ENCODE measurements at regions not wholly inside any gene's neighbourhood (a gene's known extent, or its start where the extent isn't known, plus 50 kb on each side); places are given as distances from the start of the nearest gene placed in this dataset.

DNA sequence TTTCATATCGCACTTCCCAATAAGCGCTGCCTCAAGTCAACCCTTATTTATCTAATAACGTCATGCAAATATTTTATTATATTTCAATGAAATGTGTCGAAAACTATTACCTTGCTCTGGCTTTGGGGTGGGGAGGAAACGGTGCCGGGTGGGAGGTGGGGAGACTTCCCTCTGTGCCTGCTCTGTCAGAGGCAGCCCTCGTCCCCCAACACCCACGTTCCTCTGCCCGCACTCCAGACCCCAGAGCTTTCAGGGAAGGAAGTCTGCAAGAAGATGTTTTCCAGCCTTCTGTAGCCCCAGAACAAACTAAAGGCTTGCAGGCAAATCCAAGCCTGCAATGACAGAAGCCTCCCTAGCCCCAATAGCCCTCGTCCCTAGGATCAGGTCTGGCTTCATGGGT lies 235.7 kb downstream of the BUD13 start:
- no peaks in the 10 kb centered on the region for H3K36me3 ChIP-seq
- H3K4me1 ChIP-seq = no peaks in the 10 kb centered on the region
- intact Hi-C loops (cut with DNase I) = no loop called here
- no peaks in the 10 kb centered on the region for H3K9me3 ChIP-seq
- no peaks in the 10 kb centered on the region for H3K27me3 ChIP-seq
- DNase-seq (ENCODE audit: extremely low spot score in 2 of 2) = no peak
- TF ChIP-seq POLR2A (IDR thresholded peaks at IDR 0.05) (no peak), POLR2AphosphoS5 (IDR thresholded peaks at IDR 0.05; ENCODE audit: insufficient read depth in 1 of 2, low read depth in 1 of 2) (no peak)
- TF ChIP-seq, protein P1, sequence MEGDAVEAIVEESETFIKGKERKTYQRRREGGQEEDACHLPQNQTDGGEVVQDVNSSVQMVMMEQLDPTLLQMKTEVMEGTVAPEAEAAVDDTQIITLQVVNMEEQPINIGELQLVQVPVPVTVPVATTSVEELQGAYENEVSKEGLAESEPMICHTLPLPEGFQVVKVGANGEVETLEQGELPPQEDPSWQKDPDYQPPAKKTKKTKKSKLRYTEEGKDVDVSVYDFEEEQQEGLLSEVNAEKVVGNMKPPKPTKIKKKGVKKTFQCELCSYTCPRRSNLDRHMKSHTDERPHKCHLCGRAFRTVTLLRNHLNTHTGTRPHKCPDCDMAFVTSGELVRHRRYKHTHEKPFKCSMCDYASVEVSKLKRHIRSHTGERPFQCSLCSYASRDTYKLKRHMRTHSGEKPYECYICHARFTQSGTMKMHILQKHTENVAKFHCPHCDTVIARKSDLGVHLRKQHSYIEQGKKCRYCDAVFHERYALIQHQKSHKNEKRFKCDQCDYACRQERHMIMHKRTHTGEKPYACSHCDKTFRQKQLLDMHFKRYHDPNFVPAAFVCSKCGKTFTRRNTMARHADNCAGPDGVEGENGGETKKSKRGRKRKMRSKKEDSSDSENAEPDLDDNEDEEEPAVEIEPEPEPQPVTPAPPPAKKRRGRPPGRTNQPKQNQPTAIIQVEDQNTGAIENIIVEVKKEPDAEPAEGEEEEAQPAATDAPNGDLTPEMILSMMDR (IDR thresholded peaks at IDR 0.05) = no peak
- no peak overlapping the region for H3K27ac ChIP-seq
- no peak overlapping the region for H3K4me3 ChIP-seq

DNA sequence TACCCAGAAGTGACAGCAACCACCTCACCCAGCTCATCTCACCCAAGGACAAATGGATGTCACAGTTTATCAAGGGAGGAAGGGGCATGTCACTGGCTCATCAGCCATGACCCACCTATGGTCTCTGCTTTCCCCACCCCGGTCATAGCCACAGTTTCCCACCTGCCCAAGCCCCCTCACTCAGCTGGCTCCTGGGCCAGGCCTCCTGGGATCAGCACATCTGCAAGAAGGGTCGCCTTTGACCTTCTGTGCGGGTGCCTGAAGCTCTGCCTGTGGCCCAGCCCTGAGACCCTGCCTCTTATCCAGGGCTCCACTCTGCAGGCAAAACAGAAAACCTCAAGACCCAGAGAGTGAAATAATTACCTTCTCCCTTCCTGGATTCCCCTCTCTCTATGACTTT lies 236.4 kb downstream of the BUD13 start:
- Histone ChIP-seq H3K27me3 (no peaks in the 10 kb centered on the region), H3K36me3 (no peaks in the 10 kb centered on the region), H3K4me3 (no peak overlapping the region), H3K27ac (no peak overlapping the region), H3K4me1 (no peaks in the 10 kb centered on the region), H3K9me3 (no peaks in the 10 kb centered on the region)
- intact Hi-C loops (cut with DNase I) = no loop called here
- TF ChIP-seq POLR2A (IDR thresholded peaks at IDR 0.05) (no peak), POLR2AphosphoS5 (IDR thresholded peaks at IDR 0.05; ENCODE audit: insufficient read depth in 1 of 2, low read depth in 1 of 2) (no peak)
- TF ChIP-seq, protein P1 (IDR thresholded peaks at IDR 0.05) = no peak
- no peak for DNase-seq (ENCODE audit: extremely low spot score in 2 of 2)

DNA sequence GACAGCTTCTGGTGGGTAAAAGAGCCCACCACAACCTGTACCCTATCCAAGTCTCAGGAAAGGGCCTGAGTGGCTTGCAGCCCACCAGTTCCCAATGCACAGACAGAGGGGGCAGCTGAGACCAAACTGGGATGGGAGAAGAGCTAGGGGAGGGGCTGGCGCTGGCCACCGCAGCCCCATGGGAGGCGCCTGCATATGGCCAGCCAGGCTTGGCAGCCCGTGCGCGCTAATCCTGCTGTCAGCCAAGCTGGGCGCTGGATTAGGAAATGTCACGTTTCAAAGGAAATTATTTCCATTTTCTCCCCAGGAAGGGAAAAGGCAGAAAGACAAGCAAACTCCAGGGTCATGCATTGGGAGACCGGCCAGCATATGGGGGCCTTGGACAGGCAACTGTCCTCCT lies 236.8 kb downstream of the BUD13 start:
- no peaks in the 10 kb centered on the region for H3K27me3 ChIP-seq
- H3K9me3 ChIP-seq = no peaks in the 10 kb centered on the region
- TF ChIP-seq POLR2A (IDR thresholded peaks at IDR 0.05) = no peak
- DNase-seq (ENCODE audit: extremely low spot score in 2 of 2) = no peak
- H3K4me1 ChIP-seq = no peaks in the 10 kb centered on the region
- no peak overlapping the region for H3K27ac ChIP-seq
- no peaks in the 10 kb centered on the region for H3K36me3 ChIP-seq
- no peak overlapping the region for H3K4me3 ChIP-seq
- intact Hi-C loops (cut with DNase I) = no loop called here

DNA sequence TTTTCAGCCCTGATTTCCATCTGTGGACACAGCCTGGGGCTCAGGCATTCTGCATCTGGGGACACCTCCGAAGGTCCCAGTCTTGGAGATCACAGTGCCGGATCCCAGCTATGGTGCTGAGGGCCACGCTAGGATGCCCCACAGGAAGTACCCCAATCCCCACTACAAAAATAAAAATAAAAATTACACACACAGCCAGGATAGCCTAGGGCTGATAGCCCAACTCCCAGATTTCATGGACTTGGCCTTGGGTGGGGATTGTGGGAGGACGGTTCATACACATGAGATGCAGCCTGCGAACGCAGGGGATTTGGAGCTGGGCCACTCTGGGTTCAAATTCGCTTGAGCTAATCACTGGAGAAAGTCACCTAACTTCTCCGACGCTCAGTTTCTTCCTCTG lies 237.7 kb downstream of the BUD13 start:
- TF ChIP-seq, protein P1 (IDR thresholded peaks at IDR 0.05) = no peak
- no peak for TF ChIP-seq POLR2AphosphoS5 (IDR thresholded peaks at IDR 0.05; ENCODE audit: insufficient read depth in 1 of 2, low read depth in 1 of 2)
- no peak for TF ChIP-seq POLR2A (IDR thresholded peaks at IDR 0.05)
- DNase-seq (ENCODE audit: extremely low spot score in 2 of 2) = no peak
- Histone ChIP-seq H3K9me3 (no peaks in the 10 kb centered on the region), H3K4me1 (no peaks in the 10 kb centered on the region), H3K4me3 (no peak overlapping the region), H3K27ac (no peak overlapping the region), H3K36me3 (no peaks in the 10 kb centered on the region), H3K27me3 (no peaks in the 10 kb centered on the region)
- intact Hi-C loops (cut with DNase I) = no loop called here

DNA sequence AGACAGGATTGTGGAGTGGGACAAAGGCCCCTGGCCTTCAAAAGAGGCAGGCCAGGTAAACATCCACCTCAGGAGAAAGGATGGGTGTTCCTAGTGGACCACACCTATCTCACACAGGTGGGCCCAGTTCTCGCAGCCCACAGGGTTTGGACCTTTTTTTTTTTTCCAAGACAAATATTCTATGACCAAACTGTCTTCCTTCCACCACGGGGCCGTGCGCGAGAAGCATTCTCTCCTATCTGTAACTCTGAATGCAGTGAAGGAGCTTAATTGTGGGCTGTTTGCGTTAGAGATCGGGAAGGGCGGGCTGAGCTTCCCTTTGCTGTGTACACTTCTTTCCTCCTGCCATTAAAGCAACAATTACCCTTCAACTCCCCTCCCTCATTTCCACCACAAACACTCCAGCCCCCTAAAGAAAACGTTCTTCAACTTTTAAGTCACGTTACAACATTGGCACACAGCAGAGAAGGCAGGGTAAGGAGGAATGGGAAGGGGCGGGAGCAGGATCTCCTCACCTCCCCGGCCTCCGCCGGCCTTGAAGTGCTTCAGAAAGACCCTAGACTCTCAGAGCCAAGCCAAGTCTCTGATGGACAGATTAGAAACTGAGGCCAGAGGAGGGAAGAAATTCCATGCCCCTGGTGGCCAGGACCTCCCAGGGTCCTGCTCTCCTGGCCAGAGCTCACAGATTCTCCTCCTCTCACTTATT lies 238.4 kb downstream of the BUD13 start:
- no peaks in the 10 kb centered on the region for H3K9me3 ChIP-seq
- intact Hi-C loops (cut with DNase I) = no loop called here
- H3K27me3 ChIP-seq = no peaks in the 10 kb centered on the region
- TF ChIP-seq, protein P1 (IDR thresholded peaks at IDR 0.05) = no peak
- H3K36me3 ChIP-seq = no peaks in the 10 kb centered on the region
- no peak overlapping the region for H3K4me3 ChIP-seq
- no peaks in the 10 kb centered on the region for H3K4me1 ChIP-seq
- no peak overlapping the region for H3K27ac ChIP-seq
- DNase-seq (ENCODE audit: extremely low spot score in 2 of 2) = no peak
